ENCODE measurements at regions not wholly inside any gene's neighbourhood (a gene's known extent, or its start where the extent isn't known, plus 50 kb on each side); places are given as distances from the start of the nearest gene placed in this dataset.

DNA sequence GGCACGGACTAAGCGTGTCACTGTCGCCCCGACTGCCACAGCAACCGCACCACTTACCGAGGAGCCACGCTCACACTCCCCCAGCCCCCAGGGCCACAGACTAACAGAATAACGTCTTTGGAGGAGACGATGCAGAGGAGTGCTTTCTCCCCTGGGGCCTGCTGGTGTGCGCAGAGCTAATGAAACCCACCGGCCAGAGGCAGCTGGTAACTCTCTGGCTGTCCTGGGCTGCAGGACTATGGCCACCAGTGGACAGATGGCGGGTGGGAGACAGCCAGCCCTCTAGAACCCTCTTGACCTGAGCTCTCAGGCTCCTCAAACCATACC, 228.0 kb downstream of the DLL1 start:
- TF ChIP-seq, protein P1, sequence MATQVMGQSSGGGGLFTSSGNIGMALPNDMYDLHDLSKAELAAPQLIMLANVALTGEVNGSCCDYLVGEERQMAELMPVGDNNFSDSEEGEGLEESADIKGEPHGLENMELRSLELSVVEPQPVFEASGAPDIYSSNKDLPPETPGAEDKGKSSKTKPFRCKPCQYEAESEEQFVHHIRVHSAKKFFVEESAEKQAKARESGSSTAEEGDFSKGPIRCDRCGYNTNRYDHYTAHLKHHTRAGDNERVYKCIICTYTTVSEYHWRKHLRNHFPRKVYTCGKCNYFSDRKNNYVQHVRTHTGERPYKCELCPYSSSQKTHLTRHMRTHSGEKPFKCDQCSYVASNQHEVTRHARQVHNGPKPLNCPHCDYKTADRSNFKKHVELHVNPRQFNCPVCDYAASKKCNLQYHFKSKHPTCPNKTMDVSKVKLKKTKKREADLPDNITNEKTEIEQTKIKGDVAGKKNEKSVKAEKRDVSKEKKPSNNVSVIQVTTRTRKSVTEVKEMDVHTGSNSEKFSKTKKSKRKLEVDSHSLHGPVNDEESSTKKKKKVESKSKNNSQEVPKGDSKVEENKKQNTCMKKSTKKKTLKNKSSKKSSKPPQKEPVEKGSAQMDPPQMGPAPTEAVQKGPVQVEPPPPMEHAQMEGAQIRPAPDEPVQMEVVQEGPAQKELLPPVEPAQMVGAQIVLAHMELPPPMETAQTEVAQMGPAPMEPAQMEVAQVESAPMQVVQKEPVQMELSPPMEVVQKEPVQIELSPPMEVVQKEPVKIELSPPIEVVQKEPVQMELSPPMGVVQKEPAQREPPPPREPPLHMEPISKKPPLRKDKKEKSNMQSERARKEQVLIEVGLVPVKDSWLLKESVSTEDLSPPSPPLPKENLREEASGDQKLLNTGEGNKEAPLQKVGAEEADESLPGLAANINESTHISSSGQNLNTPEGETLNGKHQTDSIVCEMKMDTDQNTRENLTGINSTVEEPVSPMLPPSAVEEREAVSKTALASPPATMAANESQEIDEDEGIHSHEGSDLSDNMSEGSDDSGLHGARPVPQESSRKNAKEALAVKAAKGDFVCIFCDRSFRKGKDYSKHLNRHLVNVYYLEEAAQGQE (IDR thresholded peaks at IDR 0.05; ENCODE audit: insufficient read depth in 1 of 2, low read depth in 2 of 2, low read length in 2 of 2) = no peak
- no peak for TF ChIP-seq FOXP2 (optimal IDR thresholded peaks at IDR 0.05; ENCODE audit: borderline replicate concordance, extremely low read depth, extremely low read length, insufficient read depth)

GRCh38 chr6:170062209-170062914, 228.5 kb downstream of the DLL1 start:
- no peak for TF ChIP-seq TAF1 (IDR thresholded peaks at IDR 0.05; ENCODE audit: borderline replicate concordance, insufficient read depth, low read length)
- no peak for TF ChIP-seq FOXP2 (optimal IDR thresholded peaks at IDR 0.05; ENCODE audit: borderline replicate concordance, extremely low read depth, extremely low read length, insufficient read depth)
- no peak for TF ChIP-seq SIN3A (IDR thresholded peaks at IDR 0.05; ENCODE audit: borderline replicate concordance, insufficient read depth, low read length)
- TF ChIP-seq, protein P1 (IDR thresholded peaks at IDR 0.05; ENCODE audit: insufficient read depth in 1 of 2, low read depth in 2 of 2, low read length in 2 of 2) = no peak
- no peak for TF ChIP-seq POLR2AphosphoS5 (IDR thresholded peaks at IDR 0.05; ENCODE audit: low read depth, low read length)

DNA sequence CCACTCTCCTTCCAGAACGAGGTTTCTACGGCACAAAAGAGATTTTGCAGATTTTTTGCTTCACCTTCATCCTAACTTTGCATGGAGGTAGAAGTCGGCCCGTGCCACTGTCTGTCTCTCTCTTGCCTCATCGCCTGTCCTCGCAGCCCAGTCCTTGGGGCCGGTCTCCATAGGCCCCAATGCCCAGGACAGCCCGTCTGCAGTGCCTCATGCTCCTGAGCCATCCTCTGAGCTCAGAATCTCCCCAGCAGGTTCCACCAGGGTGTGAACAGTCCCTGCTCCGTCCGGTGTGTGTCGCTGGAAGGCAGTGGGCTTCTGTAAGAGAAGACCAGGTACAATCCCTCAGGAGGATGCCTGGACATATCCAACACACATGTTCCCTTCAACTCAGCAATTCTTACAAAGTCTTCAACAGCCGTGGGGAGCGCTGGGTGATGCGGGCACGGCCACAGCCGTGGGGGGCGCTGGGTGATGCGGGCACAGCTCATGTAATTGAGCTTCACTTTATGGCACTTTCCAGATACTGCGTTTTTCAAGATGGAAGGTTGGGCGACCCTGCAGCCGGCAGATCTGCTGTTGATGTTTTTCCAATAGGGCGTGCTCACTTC, 231.9 kb downstream of the DLL1 start:
- TF ChIP-seq SIN3A (IDR thresholded peaks at IDR 0.05; ENCODE audit: borderline replicate concordance, insufficient read depth, low read length) (no peak), TAF1 (IDR thresholded peaks at IDR 0.05; ENCODE audit: borderline replicate concordance, insufficient read depth, low read length) (no peak), FOXP2 (optimal IDR thresholded peaks at IDR 0.05; ENCODE audit: borderline replicate concordance, extremely low read depth, extremely low read length, insufficient read depth) (no peak), POLR2AphosphoS5 (IDR thresholded peaks at IDR 0.05; ENCODE audit: low read depth, low read length) (no peak)
- TF ChIP-seq, protein P1 (IDR thresholded peaks at IDR 0.05; ENCODE audit: insufficient read depth in 1 of 2, low read depth in 2 of 2, low read length in 2 of 2) = no peak

GRCh38 chr6:170057961-170058877, 232.7 kb downstream of the DLL1 start:
- no peak for TF ChIP-seq TAF1 (IDR thresholded peaks at IDR 0.05; ENCODE audit: borderline replicate concordance, insufficient read depth, low read length)
- TF ChIP-seq FOXP2 (optimal IDR thresholded peaks at IDR 0.05; ENCODE audit: borderline replicate concordance, extremely low read depth, extremely low read length, insufficient read depth) = no peak
- TF ChIP-seq, protein P1 (IDR thresholded peaks at IDR 0.05; ENCODE audit: insufficient read depth in 1 of 2, low read depth in 2 of 2, low read length in 2 of 2) = no peak
- TF ChIP-seq POLR2AphosphoS5 (IDR thresholded peaks at IDR 0.05; ENCODE audit: low read depth, low read length) = no peak
- no peak for TF ChIP-seq SIN3A (IDR thresholded peaks at IDR 0.05; ENCODE audit: borderline replicate concordance, insufficient read depth, low read length)
